K562 (cell line): ENCODE measurements at regions not wholly inside any gene's neighbourhood (a gene's known extent, or its start where the extent isn't known, plus 50 kb on each side); places are given as distances from the start of the nearest gene placed in this dataset.

ENCODE experiments used
- ATAC-seq: fragments of 200-7000 bp; cut with Tn5 transposase; 3 replicates; pipeline ENCODE4 v1.9.1; 2020; ENCODE audit warnings: moderate library complexity
- BruUV-seq: library from RNA; stranded (reverse); fragments of 400-500 nt; replicated peaks from 2 replicates; lab custom pipeline; 2021; lab: Mats Ljungman, UMichigan
- CTCF ChIA-PET: fragments of 300-600 bp; formaldehyde crosslinking; extraction: SDS; loops from one replicate; lab custom pipeline; 2021; ENCODE audit warnings: low intra/inter-chr PET ratio; lab: Yijun Ruan, JAX
- POLR2A ChIA-PET: fragments of 300-600, 350-650 bp; sonication (Branson Sonifier 250); formaldehyde crosslinking; extraction: SDS; loops from one replicate; lab custom pipeline; 2021; ENCODE audit warnings: antibody characterized with exemption, inconsistent platforms; lab: Yijun Ruan, JAX
- DNase-seq, 4 experiments: peaks; one replicate each; pipeline versions ENCODE4 v3.0.0 to v3.0.0-alpha.2; 2011 to 2018; ENCODE audit warnings: low spot score in 3 of 4, mixed read lengths in 3 of 4; ENCODE audit errors: extremely low read depth in 1 of 4
- FAIRE-seq: peaks from 2 replicates; lab custom pipeline; 2011; peaks lifted over from hg19 to GRCh38; lab: Jason Lieb, UNC
- H2AFZ ChIP-seq: 2 replicates; pipeline ENCODE4 v1.6.0; 2011; ENCODE audit warnings: low read depth, low read length, control low read depth, inconsistent platforms
- H3K27ac ChIP-seq: fragments of 200-600 bp; 3 replicates; pipeline ENCODE4 v1.8.0; 2011; ENCODE audit warnings: low read depth, mild to moderate bottlenecking, control low read depth, inconsistent platforms, low read length, moderate library complexity, mixed read lengths; ENCODE audit errors: extremely low read depth
- H3K27me3 ChIP-seq, 2 experiments: fragments of 300-600 bp in 1 of 2; 2 replicates in 1 of 2; 3 replicates in 1 of 2; pipeline versions ENCODE4 v1.6.0 to v1.8.0; 2011; ENCODE audit warnings: inconsistent platforms in 2 of 2, low read length in 2 of 2, mild to moderate bottlenecking in 1 of 2, mixed read lengths in 1 of 2, moderate library complexity in 1 of 2; ENCODE audit not compliant: control insufficient read depth in 2 of 2, insufficient read depth in 2 of 2
- H3K36me3 ChIP-seq: fragments of 300-600 bp; 3 replicates; pipeline ENCODE4 v1.8.0; 2011; ENCODE audit warnings: mild to moderate bottlenecking, low read length, inconsistent platforms; ENCODE audit not compliant: control insufficient read depth, insufficient read depth
- H3K4me1 ChIP-seq, 2 experiments: fragments of 200-600 bp in 1 of 2; replicated peaks in 1 of 2; 2 replicates in 1 of 2; 3 replicates in 1 of 2; pipeline versions ENCODE4 v1.5.1 to v1.8.0; 2011; ENCODE audit warnings: inconsistent platforms in 2 of 2, low read length in 2 of 2, mild to moderate bottlenecking in 1 of 2, mixed read lengths in 1 of 2, moderate library complexity in 1 of 2; ENCODE audit not compliant: control insufficient read depth in 2 of 2, insufficient read depth in 2 of 2
- H3K4me2 ChIP-seq: 2 replicates; pipeline ENCODE4 v1.6.1; 2011; ENCODE audit warnings: low read length, control low read depth, inconsistent platforms, mixed read lengths; ENCODE audit not compliant: insufficient read depth
- H3K4me3 ChIP-seq: fragments of 200-600 bp; sonication (generic), shearing (Covaris generic); 2 replicates; pipeline ENCODE4 v1.5.1; 2016; ENCODE audit warnings: control low read depth, inconsistent platforms
- H3K79me2 ChIP-seq: fragments of 200-600 bp; 3 replicates; pipeline ENCODE4 v1.8.0; 2011; ENCODE audit warnings: low read length, inconsistent platforms; ENCODE audit not compliant: control insufficient read depth, insufficient read depth
- H3K9ac ChIP-seq, 2 experiments: 2 replicates each; pipeline versions ENCODE4 v1.6.0 to v1.6.1; 2011; ENCODE audit warnings: low read depth in 2 of 2, low read length in 2 of 2, control low read depth in 1 of 2, inconsistent platforms in 1 of 2, mild to moderate bottlenecking in 1 of 2, mixed read lengths in 1 of 2; ENCODE audit not compliant: insufficient read depth in 1 of 2
- H3K9me1 ChIP-seq: one replicate; pipeline ENCODE4 v1.6.0; 2011; ENCODE audit warnings: inconsistent platforms, mild to moderate bottlenecking, low read length, moderate library complexity; ENCODE audit not compliant: control insufficient read depth, insufficient read depth
- H3K9me3 ChIP-seq: replicated peaks from 2 replicates; pipeline ENCODE4 v1.5.1; 2011; ENCODE audit warnings: low read depth, low read length, inconsistent platforms; ENCODE audit not compliant: control insufficient read depth, insufficient read depth
- H4K20me1 ChIP-seq: replicated peaks from 2 replicates; pipeline ENCODE4 v1.6.1; 2011; ENCODE audit warnings: low read length, inconsistent platforms, mixed read lengths; ENCODE audit not compliant: control insufficient read depth, insufficient read depth
- BACH1 ChIP-seq: fragments of 200-800 bp; sonication (Bioruptor generic); IDR thresholded peaks from 2 replicates; pipeline ENCODE4 v1.6.1; 2016; ENCODE audit warnings: missing genetic modification characterization, missing compliant biosample characterization
- GMEB1 ChIP-seq: fragments of 250-450 bp; sonication (Bioruptor Pico); IDR thresholded peaks from 2 replicates; pipeline ENCODE4 v1.4.0; 2020; ENCODE audit warnings: mild to moderate bottlenecking
- THRA ChIP-seq: fragments of 450-650 bp; IDR thresholded peaks from 2 replicates; pipeline ENCODE4 v1.6.1; 2017; ENCODE audit warnings: mild to moderate bottlenecking, moderate library complexity
- ZNF124 ChIP-seq: sonication (generic); formaldehyde crosslinking; IDR thresholded peaks from 2 replicates; pipeline ENCODE4 v1.8.1; 2022; ENCODE audit warnings: missing genetic modification reagents
- ZNF165 ChIP-seq: fragments of 250-450 bp; sonication (Bioruptor Pico); IDR thresholded peaks from 2 replicates; pipeline ENCODE4 v1.4.0; 2020; ENCODE audit warnings: borderline replicate concordance
- ZNF436 ChIP-seq: fragments of 250-450, 450-650 bp; sonication (Bioruptor Pico); formaldehyde crosslinking; IDR thresholded peaks from 2 replicates; pipeline ENCODE4 v1.7.0; 2020; ENCODE audit warnings: mild to moderate bottlenecking
- ZNF583 ChIP-seq: fragments of 250-450 bp; sonication (Bioruptor Pico); IDR thresholded peaks from 2 replicates; pipeline ENCODE4 v1.4.0; 2020
- WGBS: fragments of 100-300 bp; shearing (Covaris generic); methylation state at CpG from one replicate; pipeline ENCODE4 v1.1.6; 2016; ENCODE audit warnings: low coverage, mixed read lengths; ENCODE audit not compliant: insufficient coverage; ENCODE audit errors: missing lambda C conversion rate; 5-methylcytosine and 5-hydroxymethylcytosine counted together
- in situ Hi-C: fragments of 300-500 bp; cut with MboI; formaldehyde crosslinking; loops from 4 replicates; pipeline ENCODE4 v1.15.0; 2018; ENCODE audit warnings: inconsistent platforms, mixed read lengths
- intact Hi-C: fragments of 100-400 bp; cut with micrococcal nuclease; formaldehyde crosslinking; loops from 2 replicates; pipeline ENCODE4 v1.14.2; 2022

- Histone ChIP-seq H3K4me2 (no peak overlapping the region), H3K4me3 (no peak overlapping the region), H3K27me3 (no peaks in the 10 kb centered on the region), H3K9me1 (no peaks in the 10 kb centered on the region), H3K27ac (no peak overlapping the region), H3K9ac (no peak overlapping the region), H2AFZ (no peak overlapping the region), H3K4me1 (no peaks in the 10 kb centered on the region), H3K79me2 (no peaks in the 10 kb centered on the region), H4K20me1 (no peaks in the 10 kb centered on the region), H3K9me3 (peaks cover 1% of the 10 kb centered on the region; the same call in 1 of the 2 replicates), H3K36me3 (no peaks in the 10 kb centered on the region)
- no TSS peak for BruUV-seq
- FAIRE-seq: no peak
- ATAC-seq: no peak
- intact Hi-C loops: no loop called here
- 0% methylated on average over 3 of the region's 3 CpGs for WGBS
- DNase-seq: no peak
- POLR2A ChIA-PET: no interaction called here
- no peak for TF ChIP-seq ZNF165 (CRISPR knock-in tag)
- no peak for TF ChIP-seq BACH1 (tag)
- no peak for TF ChIP-seq ZNF436 (CRISPR knock-in tag)
- no peak for TF ChIP-seq THRA
- no peak for TF ChIP-seq GMEB1 (CRISPR knock-in tag)
- no peak for TF ChIP-seq ZNF124
- TF ChIP-seq ZNF583 (CRISPR knock-in tag): no peak
- in situ Hi-C loops: no loop called here
- CTCF ChIA-PET: no interaction called here
Observed at GRCh38 chr1:188386666-188387065, 1557.9 kb downstream of the PLA2G4A start.
